ENCODE measurements at regions not wholly inside any gene's neighbourhood (a gene's known extent, or its start where the extent isn't known, plus 50 kb on each side); places are given as distances from the start of the nearest gene placed in this dataset.

DNA sequence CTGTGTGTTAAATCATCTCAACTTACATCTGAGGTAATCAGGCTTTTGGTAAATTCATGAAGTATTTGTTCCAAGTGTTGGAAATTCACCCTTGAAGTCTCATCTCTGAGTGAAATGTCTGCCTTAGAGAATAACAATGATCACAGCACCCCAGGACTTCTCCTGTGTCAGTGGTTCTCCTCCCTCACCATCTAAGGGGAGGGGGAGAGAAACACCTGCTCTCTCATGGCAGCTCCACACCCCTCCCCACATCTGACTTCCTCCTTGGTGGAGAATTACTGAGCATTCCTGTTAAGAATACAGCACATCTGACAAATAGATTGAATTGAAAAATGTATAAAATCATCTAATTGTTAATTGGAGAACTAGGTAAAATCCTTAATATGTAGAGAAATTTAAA lies 532.1 kb downstream of the RNF144A start:
- DNase-seq (ENCODE audit: low read depth) = no peak
- H3K4me3 ChIP-seq (ENCODE audit: low read depth, low read length) = no peak overlapping the region
- TF ChIP-seq, protein P1, sequence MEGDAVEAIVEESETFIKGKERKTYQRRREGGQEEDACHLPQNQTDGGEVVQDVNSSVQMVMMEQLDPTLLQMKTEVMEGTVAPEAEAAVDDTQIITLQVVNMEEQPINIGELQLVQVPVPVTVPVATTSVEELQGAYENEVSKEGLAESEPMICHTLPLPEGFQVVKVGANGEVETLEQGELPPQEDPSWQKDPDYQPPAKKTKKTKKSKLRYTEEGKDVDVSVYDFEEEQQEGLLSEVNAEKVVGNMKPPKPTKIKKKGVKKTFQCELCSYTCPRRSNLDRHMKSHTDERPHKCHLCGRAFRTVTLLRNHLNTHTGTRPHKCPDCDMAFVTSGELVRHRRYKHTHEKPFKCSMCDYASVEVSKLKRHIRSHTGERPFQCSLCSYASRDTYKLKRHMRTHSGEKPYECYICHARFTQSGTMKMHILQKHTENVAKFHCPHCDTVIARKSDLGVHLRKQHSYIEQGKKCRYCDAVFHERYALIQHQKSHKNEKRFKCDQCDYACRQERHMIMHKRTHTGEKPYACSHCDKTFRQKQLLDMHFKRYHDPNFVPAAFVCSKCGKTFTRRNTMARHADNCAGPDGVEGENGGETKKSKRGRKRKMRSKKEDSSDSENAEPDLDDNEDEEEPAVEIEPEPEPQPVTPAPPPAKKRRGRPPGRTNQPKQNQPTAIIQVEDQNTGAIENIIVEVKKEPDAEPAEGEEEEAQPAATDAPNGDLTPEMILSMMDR (conservative IDR thresholded peaks at IDR 0.05; ENCODE audit: low read depth, low read length) = no peak

DNA sequence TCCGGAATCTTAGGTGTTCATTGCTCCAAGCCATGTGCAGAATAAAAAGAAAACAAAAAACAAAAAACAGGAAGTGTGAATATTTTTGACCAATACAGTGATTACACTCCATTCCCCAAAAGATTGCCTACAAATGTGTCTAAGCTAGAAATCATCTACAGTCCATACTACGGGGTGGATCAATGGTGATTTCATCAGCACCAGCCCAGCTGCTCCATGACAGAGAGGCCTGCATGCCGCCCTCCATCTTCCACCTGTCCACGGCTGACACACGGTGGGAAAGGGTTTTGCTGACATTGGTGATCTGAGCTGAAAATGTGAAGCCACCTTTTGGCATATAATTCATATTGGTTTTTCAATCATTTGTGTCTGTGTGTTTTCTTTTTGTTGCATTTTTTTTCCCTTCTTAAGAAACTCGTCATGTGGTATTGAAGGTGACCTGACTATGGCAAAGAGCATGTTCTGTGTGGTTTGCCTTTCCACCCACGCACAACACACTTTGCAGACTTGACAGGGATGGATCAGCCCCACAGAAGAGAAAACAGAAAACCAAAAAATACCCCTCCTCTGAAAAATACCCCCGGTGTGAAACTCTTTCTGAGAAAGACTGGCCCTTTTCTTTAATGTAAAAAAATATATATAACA lies 533.1 kb downstream of the RNF144A start:
- TF ChIP-seq, protein P1 (conservative IDR thresholded peaks at IDR 0.05; ENCODE audit: low read depth, low read length) = no peak
- no peak for DNase-seq (ENCODE audit: low read depth)
- H3K4me3 ChIP-seq (ENCODE audit: low read depth, low read length) = no peak overlapping the region

DNA sequence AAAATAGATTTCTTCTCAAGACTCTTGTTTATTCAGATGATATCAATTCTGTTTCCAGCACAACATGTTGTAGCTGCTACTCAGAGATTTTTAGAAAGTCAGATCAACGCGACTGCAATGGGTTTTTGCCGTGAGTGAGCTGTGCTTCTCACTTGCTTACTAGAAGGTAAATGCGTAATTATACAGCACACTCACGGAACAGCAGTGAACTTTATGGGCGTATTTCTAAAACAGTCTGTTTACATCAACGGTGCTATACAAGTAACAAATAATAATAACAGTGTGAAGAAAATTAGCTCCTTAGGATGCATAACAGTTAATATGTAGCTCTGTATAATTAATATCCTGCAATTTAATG lies 533.6 kb downstream of the RNF144A start:
- no peak for DNase-seq (ENCODE audit: low read depth)
- TF ChIP-seq, protein P1 (conservative IDR thresholded peaks at IDR 0.05; ENCODE audit: low read depth, low read length) = no peak
- no peak overlapping the region for H3K4me3 ChIP-seq (ENCODE audit: low read depth, low read length)

DNA sequence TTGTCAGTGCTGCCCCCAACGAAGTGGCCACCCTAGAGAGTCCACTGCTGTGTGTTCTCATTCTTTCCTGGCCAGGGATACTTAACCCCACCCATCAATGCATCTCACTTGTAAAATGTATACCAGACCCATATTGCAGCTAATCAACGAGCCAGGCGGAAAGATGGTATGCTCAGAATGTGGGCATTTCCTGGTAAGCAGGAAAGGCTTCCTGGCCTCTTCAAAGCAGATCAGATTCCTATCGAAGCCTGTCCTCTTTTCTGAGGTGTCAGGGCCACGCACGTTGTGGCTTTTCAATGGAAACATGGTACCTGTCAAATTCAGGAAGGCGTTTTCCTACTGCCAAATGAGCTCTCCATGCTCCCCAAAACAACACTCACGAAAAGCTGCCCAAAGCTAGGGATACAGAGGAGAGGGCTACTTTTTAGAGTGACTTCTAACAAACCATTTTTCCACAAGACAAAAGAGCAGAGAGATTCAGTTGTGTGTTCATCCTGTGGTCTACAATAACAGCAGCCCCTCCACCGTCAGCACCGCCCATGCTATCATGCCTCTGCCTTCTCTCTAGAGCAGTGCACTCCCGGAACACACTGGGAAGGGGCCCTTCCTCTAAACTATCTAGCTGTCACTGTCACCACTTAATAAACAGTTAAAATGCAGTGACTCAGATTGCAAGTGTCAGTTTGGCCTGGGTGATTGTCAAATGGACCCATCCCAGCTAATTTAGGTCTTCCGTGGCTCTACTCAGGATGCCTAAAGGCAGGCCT lies 535.1 kb downstream of the RNF144A start:
- TF ChIP-seq, protein P1 (conservative IDR thresholded peaks at IDR 0.05; ENCODE audit: low read depth, low read length) = no peak
- DNase-seq (ENCODE audit: low read depth) = no peak
- H3K4me3 ChIP-seq (ENCODE audit: low read depth, low read length) = no peak overlapping the region

DNA sequence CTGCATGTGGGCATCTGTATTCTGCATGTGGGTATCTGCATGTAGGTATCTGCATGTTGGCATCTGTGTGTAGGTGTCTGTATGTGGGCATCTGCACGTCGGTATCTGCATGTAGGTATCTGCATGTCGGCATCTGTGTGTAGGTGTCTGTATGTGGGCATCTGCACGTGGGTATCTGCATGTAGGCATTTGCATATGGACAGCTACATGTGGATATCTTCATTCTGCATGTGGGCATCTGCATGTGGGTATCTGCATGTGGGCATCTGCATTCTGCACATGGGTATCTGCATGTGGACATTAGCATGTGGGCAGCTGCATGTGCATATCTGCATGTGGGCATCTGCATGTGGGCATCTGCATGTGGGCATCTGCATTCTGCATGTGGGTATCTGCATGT lies 537.4 kb downstream of the RNF144A start:
- no peak for DNase-seq (ENCODE audit: low read depth)
- TF ChIP-seq, protein P1 (conservative IDR thresholded peaks at IDR 0.05; ENCODE audit: low read depth, low read length) = no peak
- no peak overlapping the region for H3K4me3 ChIP-seq (ENCODE audit: low read depth, low read length)

DNA sequence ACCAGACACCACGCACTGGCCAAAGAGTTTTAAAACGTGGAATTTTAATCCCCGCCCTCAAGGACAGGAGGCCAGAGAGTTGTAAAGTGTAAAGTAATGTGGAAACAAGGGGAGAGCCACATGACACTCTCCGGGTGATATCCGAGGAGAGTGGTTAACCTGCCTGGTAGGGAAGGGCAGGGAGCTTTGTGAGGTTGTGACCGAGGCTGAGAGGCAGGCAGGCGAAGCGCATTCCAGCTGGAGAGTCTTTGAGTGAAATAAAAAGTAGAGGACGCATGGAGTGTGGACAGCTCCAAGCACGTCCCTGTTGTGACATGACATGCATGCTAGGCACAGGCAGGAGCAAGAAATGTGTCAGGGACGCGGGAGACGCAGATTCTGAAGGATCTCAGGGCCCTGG lies 539.5 kb downstream of the RNF144A start:
- no peak overlapping the region for H3K4me3 ChIP-seq (ENCODE audit: low read depth, low read length)
- TF ChIP-seq, protein P1 (conservative IDR thresholded peaks at IDR 0.05; ENCODE audit: low read depth, low read length) = no peak
- DNase-seq (ENCODE audit: low read depth) = no peak

DNA sequence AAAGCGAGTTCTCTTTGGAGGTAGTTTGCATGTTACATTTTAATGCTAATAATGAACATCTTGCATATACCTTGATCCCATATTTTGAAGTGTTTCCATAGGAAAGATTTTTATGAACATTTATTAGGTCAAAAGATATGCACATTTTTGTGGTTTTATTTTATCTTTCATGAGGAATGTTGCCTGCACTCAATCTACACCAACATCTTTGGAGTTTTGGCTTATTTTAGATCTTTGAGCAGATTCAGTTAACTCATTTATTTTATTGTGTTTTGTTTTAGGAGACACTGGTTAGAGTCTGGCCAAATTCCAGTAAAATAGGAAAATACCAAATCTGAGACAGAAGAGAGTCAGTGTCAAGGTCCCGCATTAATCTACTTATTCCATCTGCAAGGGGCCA lies 540.9 kb downstream of the RNF144A start:
- H3K4me3 ChIP-seq (ENCODE audit: low read depth, low read length) = no peak overlapping the region
- TF ChIP-seq, protein P1 (conservative IDR thresholded peaks at IDR 0.05; ENCODE audit: low read depth, low read length) = no peak
- no peak for DNase-seq (ENCODE audit: low read depth)

Measured in epithelial cell of proximal tubule (primary cell).